Keratinocyte (primary cell): ENCODE measurements at regions not wholly inside any gene's neighbourhood (a gene's known extent, or its start where the extent isn't known, plus 50 kb on each side); places are given as distances from the start of the nearest gene placed in this dataset.

ENCODE experiments used
- DNase-seq: peaks from one replicate; pipeline ENCODE4 v3.0.0-alpha.2; 2011; ENCODE audit warnings: low read depth, missing footprints, low spot score
- FAIRE-seq: peaks from 2 replicates; lab custom pipeline; 2011; peaks lifted over from hg19 to GRCh38; lab: Jason Lieb, UNC
- H2AFZ ChIP-seq: 2 replicates; pipeline ENCODE4 v1.6.0; 2012; ENCODE audit warnings: low read length, control low read depth, inconsistent platforms; ENCODE audit not compliant: control insufficient read depth
- H3K27ac ChIP-seq: 2 replicates; pipeline ENCODE4 v1.5.1; 2011; ENCODE audit warnings: low read length; ENCODE audit not compliant: control insufficient read depth, insufficient read depth
- H3K27me3 ChIP-seq: 3 replicates; pipeline ENCODE4 v1.6.0; 2011; ENCODE audit warnings: low read length; ENCODE audit not compliant: control insufficient read depth, insufficient read depth; ENCODE audit errors: extremely low read depth
- H3K36me3 ChIP-seq, 2 experiments: 2 replicates in 1 of 2; 3 replicates in 1 of 2; pipeline ENCODE4 v1.5.1; 2011; ENCODE audit warnings: low read length in 2 of 2, mild to moderate bottlenecking in 1 of 2; ENCODE audit not compliant: control insufficient read depth in 2 of 2, insufficient read depth in 2 of 2; ENCODE audit errors: extremely low read depth in 1 of 2
- H3K4me1 ChIP-seq: 3 replicates; pipeline ENCODE4 v1.5.1; 2011; ENCODE audit warnings: low read length; ENCODE audit not compliant: control insufficient read depth, insufficient read depth; ENCODE audit errors: extremely low read depth
- H3K4me2 ChIP-seq: 3 replicates; pipeline ENCODE4 v1.6.0; 2011; ENCODE audit warnings: low read depth, low read length; ENCODE audit not compliant: control insufficient read depth, insufficient read depth; ENCODE audit errors: extremely low read depth
- H3K4me3 ChIP-seq, 3 experiments: fragments of 200-600 bp in 1 of 3; sonication (generic) in 1 of 3; 2 replicates in 2 of 3; 3 replicates in 1 of 3; pipeline ENCODE4 v1.5.1; 2011 to 2016; ENCODE audit warnings: low read length in 3 of 3, mild to moderate bottlenecking in 3 of 3, control low read depth in 2 of 3, inconsistent platforms in 1 of 3, low read depth in 1 of 3, mixed read lengths in 1 of 3, mixed run types in 1 of 3, moderate library complexity in 1 of 3; ENCODE audit not compliant: control insufficient read depth in 2 of 3, insufficient read depth in 2 of 3; ENCODE audit errors: extremely low read depth in 1 of 3
- H3K79me2 ChIP-seq: 2 replicates; pipeline ENCODE4 v1.6.0; 2012; ENCODE audit warnings: low read length; ENCODE audit not compliant: control insufficient read depth, insufficient read depth
- H3K9ac ChIP-seq: 3 replicates; pipeline ENCODE4 v1.6.0; 2011; ENCODE audit warnings: low read length; ENCODE audit not compliant: control insufficient read depth, insufficient read depth; ENCODE audit errors: extremely low read depth
- H3K9me1 ChIP-seq: 3 replicates; pipeline ENCODE4 v1.6.0; 2011; ENCODE audit warnings: low read length; ENCODE audit not compliant: control insufficient read depth, insufficient read depth; ENCODE audit errors: extremely low read depth
- H3K9me3 ChIP-seq: 2 replicates; pipeline ENCODE4 v1.5.1; 2012; ENCODE audit warnings: low read depth, low read length; ENCODE audit not compliant: control insufficient read depth
- H4K20me1 ChIP-seq: 3 replicates; pipeline ENCODE4 v1.6.0; 2011; ENCODE audit warnings: low read length; ENCODE audit not compliant: control insufficient read depth, insufficient read depth; ENCODE audit errors: extremely low read depth
- EZH2 ChIP-seq: IDR thresholded peaks from one replicate; pipeline ENCODE4 v1.6.1; 2012; ENCODE audit warnings: inconsistent platforms, mild to moderate bottlenecking, low read length, moderate library complexity
- dilution Hi-C: fragments of 300-500 bp; cut with MboI; formaldehyde crosslinking; loops from one replicate; pipeline ENCODE4 v1.7.0; 2020; ENCODE audit warnings: low sequenced_read_pairs; ENCODE audit not compliant: extremely low pct_ligation_motif_present
- TF ChIP-seq, protein P1 (sequence below), 3 experiments: IDR thresholded peaks in 1 of 3; conservative IDR thresholded peaks in 1 of 3; optimal IDR thresholded peaks in 1 of 3; 2 replicates in 2 of 3; 3 replicates in 1 of 3; pipeline versions ENCODE3 to v1.5.1; 2011; ENCODE audit warnings: low read length in 3 of 3, mild to moderate bottlenecking in 3 of 3, moderate library complexity in 2 of 3, control low read depth in 1 of 3, inconsistent platforms in 1 of 3; ENCODE audit not compliant: insufficient read depth in 2 of 3; ENCODE audit errors: extremely low read depth in 1 of 3

- no peak overlapping the region for H3K4me2 ChIP-seq
- TF ChIP-seq EZH2, result no peak
- TF ChIP-seq, protein P1, sequence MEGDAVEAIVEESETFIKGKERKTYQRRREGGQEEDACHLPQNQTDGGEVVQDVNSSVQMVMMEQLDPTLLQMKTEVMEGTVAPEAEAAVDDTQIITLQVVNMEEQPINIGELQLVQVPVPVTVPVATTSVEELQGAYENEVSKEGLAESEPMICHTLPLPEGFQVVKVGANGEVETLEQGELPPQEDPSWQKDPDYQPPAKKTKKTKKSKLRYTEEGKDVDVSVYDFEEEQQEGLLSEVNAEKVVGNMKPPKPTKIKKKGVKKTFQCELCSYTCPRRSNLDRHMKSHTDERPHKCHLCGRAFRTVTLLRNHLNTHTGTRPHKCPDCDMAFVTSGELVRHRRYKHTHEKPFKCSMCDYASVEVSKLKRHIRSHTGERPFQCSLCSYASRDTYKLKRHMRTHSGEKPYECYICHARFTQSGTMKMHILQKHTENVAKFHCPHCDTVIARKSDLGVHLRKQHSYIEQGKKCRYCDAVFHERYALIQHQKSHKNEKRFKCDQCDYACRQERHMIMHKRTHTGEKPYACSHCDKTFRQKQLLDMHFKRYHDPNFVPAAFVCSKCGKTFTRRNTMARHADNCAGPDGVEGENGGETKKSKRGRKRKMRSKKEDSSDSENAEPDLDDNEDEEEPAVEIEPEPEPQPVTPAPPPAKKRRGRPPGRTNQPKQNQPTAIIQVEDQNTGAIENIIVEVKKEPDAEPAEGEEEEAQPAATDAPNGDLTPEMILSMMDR (optimal IDR thresholded peaks at IDR 0.05 in 1 of 3, IDR thresholded peaks at IDR 0.05 in 1 of 3, conservative IDR thresholded peaks at IDR 0.05 in 1 of 3; ENCODE audit: extremely low read depth in 1 of 3, insufficient read depth in 2 of 3, low read length in 3 of 3), result no peak
- H4K20me1 ChIP-seq, result no peaks in the 10 kb centered on the region
- H3K27me3 ChIP-seq, result no peaks in the 10 kb centered on the region
- H3K9me1 ChIP-seq, result no peaks in the 10 kb centered on the region
- H3K4me3 ChIP-seq, result no peak overlapping the region
- DNase-seq, result no peak
- H3K36me3 ChIP-seq, result no peaks in the 10 kb centered on the region
- H2AFZ ChIP-seq, result no peak overlapping the region
- H3K27ac ChIP-seq, result no peak overlapping the region
- no peak overlapping the region for H3K9ac ChIP-seq
- no peak for FAIRE-seq
- H3K9me3 ChIP-seq, result no peaks in the 10 kb centered on the region
- peaks cover 4% of the 10 kb centered on the region for H3K4me1 ChIP-seq
- dilution Hi-C loops, result no loop called here
- H3K79me2 ChIP-seq, result no peaks in the 10 kb centered on the region
Measured at GRCh38 chr6:27542485-27542884, 69.6 kb upstream of the ZNF184 start.

GRCh38 chr6:27541933-27542297 is 69.0 kb upstream of the ZNF184 start:
- Histone ChIP-seq H4K20me1 (no peaks in the 10 kb centered on the region), H3K4me1 (peaks cover 4% of the 10 kb centered on the region), H3K4me3 (no peak overlapping the region), H3K4me2 (no peak overlapping the region), H3K27me3 (no peaks in the 10 kb centered on the region), H3K9ac (no peak overlapping the region), H3K9me3 (no peaks in the 10 kb centered on the region), H3K36me3 (no peaks in the 10 kb centered on the region), H2AFZ (no peak overlapping the region), H3K79me2 (no peaks in the 10 kb centered on the region), H3K9me1 (no peaks in the 10 kb centered on the region), H3K27ac (no peak overlapping the region)
- FAIRE-seq (no peak), DNase-seq (no peak)
- TF ChIP-seq, protein P1 (optimal IDR thresholded peaks at IDR 0.05 in 1 of 3, IDR thresholded peaks at IDR 0.05 in 1 of 3, conservative IDR thresholded peaks at IDR 0.05 in 1 of 3; ENCODE audit: extremely low read depth in 1 of 3, insufficient read depth in 2 of 3, low read length in 3 of 3), result no peak
- no peak for TF ChIP-seq EZH2
- dilution Hi-C loops, result no loop called here
